NCI-H2196 treated with DMSO at 0.1 percent for 48 hours (cell line): ENCODE measurements at regions not wholly inside any gene's neighbourhood (a gene's known extent, or its start where the extent isn't known, plus 50 kb on each side); places are given as distances from the start of the nearest gene placed in this dataset.

Source experiments
- DNase-seq: peaks from one replicate; lab custom pipeline; 2025; ENCODE audit not compliant: unreplicated experiment; lab: John Stamatoyannopoulos, UW

GRCh38 chr4:53920883-53921282, 143.5 kb downstream of the CHIC2 start:
- no peak for DNase-seq

GRCh38 chr4:53920116-53920515, 144.3 kb downstream of the CHIC2 start:
- DNase-seq: no peak

DNA sequence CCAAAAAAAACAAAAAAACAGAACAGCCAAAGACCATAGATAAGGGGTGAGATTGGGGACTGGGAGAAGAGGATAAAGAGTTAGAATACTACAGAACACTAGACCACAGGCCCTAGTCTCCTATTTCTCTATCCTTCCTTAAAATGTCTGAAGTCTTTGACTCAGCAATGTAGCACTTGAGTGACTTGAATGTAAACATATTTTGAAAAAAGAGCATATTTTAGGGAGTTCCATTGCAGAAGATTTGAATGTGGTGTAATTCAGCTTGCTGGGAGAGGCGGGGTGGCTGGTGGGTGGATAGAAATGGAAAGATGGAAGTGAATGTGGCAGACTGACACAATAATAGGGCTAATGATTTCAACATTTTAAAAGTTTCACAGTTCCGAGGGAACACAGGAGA, 144.9 kb downstream of the CHIC2 start:
- no peak for DNase-seq

DNA sequence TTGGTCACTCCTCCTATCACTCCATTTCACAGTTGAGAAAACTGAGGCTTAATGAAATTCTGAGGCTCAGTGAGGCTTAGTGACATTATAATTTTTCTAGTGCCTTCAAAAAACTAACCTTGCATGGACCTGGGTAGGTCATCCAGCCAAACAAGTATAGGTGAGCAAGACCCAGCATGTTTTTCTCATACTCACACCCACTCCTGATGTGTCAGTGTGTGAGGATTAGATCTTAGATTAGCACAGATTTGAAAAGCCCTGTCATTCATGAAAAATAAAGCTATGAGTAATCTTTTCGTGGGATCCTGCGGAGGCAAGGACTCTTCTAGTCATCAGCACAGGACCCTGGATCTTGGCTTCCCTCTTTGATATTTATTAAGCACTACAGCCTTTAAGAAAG, 146.7 kb downstream of the CHIC2 start:
- DNase-seq: no peak

- DNase-seq: no peak
These were observed 147.9 kb downstream of the CHIC2 start for GRCh38 chr4:53916431-53916889.

DNA sequence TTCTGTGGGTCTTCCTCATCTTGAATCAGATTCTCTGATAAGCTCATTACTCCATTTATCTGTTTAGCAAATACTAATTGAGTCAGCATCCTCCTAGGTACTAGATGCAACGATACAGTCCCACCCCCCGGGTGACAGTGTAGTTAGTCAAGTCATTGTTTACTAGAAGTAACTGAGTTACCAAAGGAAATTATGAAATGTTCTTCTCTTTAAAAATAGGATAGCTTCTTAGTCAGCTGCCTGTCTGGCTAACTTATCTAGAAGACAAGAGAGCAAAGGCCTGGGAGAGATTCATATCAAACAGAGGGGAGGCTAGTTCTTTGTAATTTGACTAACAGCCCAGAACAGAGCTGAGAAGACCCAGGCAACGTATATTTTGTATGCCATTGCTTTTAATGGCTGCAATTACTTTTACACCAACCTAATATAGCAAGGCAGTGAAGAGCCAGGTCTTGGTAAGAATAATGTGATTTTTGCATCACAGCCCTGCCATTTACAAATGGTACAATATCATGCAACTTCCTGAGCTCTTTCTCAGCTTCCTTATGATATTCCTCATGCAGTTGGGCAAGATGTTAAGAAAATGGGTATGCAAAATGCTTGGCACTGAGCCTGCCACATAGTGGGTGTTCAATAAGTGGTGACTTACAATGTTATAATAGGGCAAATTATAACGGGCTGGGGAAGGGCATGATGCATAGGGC, 149.9 kb downstream of the CHIC2 start:
- DNase-seq: no peak

- no peak for DNase-seq
These were observed 150.6 kb downstream of the CHIC2 start for GRCh38 chr4:53913771-53914170.

GRCh38 chr4:53912766-53913497, 151.5 kb downstream of the CHIC2 start:
- DNase-seq: no peak

DNA sequence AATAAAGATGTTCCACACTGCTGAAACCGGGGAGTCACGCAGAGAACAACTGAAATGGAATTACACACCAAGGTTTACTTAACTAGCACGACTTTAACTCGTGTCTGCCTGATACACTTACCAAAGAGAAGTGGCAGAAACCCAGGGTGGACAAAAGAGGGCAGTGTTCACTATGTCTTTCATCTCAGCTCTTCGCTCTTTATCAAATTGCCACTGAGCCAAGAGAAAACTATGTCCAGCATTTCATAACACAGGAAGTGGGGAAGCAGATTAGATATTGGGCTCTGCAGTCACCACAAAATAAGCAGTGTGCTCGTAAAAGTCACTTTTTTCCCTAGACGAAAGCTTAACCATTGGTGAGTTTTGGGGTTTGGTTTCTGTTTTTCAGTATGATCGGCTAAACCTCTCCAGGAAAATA, 155.7 kb downstream of the CHIC2 start:
- peak; percentile 6 for DNase-seq

- DNase-seq: no peak
These were observed 156.6 kb downstream of the CHIC2 start for GRCh38 chr4:53907772-53908171.

DNA sequence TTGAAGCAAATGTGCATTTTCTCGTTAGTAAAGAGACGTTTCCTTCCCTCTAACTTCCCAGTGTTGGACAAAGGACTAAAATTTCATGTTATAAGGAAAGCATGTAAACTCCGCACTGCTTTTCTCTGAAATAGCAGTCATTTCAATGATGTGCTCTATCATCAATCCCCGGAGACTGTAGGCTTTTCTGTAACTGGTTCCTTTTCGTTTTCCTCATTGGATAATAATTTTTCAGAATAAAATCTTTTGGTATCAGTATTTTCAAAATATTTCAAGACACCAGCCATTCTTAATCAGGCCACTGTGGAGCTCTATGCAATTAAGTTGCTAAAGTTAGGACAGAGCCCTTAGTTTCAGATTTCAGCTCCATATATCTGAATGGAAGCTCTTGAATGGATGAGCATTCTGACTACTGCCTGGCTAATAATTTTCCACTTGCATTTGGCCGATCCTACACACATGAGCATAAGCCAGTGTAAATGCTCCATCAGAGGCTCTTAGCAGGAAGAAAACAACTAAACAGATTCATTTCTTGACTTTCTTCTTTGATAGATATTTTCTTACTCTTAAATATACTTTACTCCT, 157.7 kb downstream of the CHIC2 start:
- DNase-seq: no peak

DNA sequence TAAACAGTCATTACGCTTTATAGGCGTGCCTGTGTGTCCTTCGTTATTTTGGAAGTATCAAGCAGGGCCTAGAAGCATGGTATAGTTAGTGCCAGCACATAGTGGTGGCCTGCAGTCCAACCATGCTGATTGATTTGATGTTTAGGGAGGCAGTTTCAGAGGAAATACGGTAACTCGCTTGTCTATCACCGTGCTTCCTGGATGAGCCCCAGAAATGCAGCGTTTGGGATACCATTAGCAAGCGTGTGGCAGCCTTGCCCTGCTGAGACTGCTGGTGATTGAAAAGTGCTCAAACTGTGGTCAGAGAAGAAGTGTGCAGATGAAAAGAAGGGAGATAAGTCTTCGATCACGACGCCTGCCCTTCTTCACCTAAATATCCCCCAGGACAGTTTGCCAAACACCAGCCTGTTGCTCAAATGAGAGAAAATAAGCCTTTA, 158.4 kb downstream of the CHIC2 start:
- no peak for DNase-seq

DNA sequence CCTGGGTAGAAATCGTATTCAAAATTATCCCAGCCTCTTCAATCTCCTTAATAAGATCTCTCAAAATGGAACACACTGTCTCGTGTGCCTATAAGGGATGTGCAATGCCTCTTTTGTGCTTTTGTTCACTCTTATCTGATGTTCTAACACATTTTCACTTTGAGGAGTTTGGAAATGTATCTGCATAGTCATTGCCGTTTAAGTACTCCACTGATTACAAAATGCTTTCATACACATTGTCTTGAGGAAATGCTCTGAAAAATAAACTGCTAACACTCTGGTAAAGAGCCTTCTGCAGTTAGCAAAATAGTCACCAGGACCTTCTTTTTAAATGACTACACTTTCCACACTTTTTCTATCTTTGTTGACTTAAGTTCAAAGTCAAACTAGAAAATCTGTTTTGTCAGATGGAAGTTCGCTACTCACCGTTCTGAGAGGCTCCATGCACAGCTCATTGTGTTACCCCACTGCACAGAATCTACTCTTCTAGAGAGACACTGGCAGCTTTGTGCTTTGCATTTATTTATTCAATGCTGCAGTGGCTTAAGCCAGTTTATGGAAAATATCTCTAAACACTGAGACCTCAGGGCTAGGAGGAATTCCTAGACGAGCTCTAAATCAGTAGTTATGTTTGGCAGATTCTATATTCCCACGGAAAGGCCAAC, 159.0 kb downstream of the CHIC2 start:
- DNase-seq: no peak

- no peak for DNase-seq
These were observed 161.6 kb downstream of the CHIC2 start for GRCh38 chr4:53902786-53903185.

DNA sequence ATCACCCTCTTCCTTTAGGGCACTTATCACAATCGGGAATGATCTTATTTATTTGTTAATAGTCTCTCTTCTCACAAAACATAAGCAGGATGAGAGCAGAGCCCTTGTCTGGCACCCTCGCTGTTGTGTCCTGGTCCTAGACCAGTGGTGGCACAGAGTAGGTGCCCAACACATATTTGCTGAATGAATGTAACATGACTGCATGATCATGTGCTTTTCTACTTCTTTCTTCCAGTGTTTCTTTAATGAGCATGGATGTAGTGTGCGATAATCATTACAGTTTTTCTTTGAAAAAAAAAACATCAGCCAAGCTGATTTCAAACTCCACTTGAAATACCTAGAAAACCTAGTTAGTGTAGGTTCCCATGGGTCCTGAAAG, 164.1 kb downstream of the CHIC2 start:
- no peak for DNase-seq

DNA sequence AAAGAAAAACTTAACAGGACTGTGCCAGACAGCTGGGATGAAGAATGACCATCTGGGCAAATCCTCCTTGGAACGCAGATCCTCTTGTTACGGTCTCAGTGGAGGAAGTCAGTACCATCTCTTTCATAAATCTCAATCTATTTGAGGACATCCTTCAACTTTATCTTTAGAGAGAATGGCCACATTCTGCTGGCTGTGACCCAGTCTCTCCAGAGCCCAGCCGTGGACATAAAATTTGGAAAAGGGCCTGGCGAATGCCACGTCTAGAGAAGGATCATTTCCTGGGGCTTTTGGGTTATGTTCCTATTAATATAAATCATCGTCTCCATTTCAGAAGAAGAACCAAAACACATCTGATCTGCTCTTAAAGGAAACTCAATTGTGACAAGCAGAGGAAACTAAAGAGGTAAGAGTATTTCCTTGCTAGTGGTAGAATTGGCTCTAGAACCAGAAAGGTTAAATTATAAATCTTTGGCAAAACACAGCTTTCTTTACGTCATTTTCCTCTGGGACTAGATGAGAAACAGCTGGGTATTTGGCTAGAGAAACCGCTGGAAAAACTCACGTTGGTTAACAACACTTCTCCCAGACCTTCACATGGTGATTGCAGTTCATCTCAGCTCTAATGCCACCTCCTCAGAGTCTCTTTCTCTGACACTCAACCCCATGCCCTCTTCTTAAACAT, 164.7 kb downstream of the CHIC2 start:
- DNase-seq: no peak

DNA sequence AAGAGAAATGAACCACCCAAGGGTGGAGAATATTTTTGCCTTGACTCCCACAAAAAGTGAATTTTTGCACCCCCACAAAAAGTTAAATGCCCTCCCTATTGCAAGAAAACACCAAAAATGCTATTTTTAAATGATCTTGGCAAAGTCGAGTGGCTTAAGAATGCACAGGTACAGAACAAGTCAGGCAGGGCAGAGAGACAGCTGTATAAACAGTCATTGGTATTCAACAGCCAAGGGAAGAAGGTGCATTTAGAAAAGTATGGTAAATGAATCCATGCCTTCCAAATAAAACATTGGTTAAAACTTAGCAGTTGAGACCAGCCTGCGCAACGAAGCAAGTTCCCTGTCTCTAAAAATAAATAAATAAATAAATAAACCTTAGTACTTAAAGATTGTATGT, 169.3 kb downstream of the CHIC2 start:
- DNase-seq: no peak

GRCh38 chr4:53890461-53890860, 173.9 kb downstream of the CHIC2 start:
- DNase-seq: no peak

- DNase-seq: no peak
These were observed 174.9 kb downstream of the CHIC2 start for GRCh38 chr4:53889326-53890055.

DNA sequence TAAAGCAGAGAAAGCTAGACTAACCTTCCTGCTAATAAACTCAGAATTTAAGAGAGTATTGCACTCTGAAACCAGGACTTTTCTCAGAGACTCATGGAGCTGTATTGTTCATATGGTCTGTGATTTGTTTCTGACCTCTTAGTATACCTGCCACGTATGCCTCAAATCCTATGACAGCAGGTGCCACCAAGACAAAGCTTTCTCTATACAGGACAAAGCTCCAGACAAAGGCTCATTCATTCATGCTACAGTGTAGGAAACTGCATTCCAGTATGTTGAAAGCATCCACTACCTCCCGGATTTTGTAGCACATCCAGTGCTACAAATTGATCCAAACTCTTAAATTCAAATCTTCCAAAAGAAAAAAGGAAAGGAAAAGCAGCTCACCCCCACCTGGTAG, 178.3 kb downstream of the CHIC2 start:
- DNase-seq: no peak
